ENCODE measurements at regions not wholly inside any gene's neighbourhood (a gene's known extent, or its start where the extent isn't known, plus 50 kb on each side); places are given as distances from the start of the nearest gene placed in this dataset.
A peak's percentile ranks its signal among the peaks of the same experiment; 100 is the strongest.

- no peak for DNase-seq
These were observed 114.0 kb upstream of the VEGFC start for GRCh38 chr4:176906709-176907108.

- DNase-seq = no peak
These were observed 117.9 kb upstream of the VEGFC start for GRCh38 chr4:176910646-176911045.

GRCh38 chr4:176919631-176920030 is 126.9 kb upstream of the VEGFC start:
- no peak for DNase-seq

GRCh38 chr4:176920694-176921093 is 128.0 kb upstream of the VEGFC start:
- DNase-seq = no peak

- DNase-seq = no peak
These were observed 128.5 kb upstream of the VEGFC start for GRCh38 chr4:176921256-176921655.

DNA sequence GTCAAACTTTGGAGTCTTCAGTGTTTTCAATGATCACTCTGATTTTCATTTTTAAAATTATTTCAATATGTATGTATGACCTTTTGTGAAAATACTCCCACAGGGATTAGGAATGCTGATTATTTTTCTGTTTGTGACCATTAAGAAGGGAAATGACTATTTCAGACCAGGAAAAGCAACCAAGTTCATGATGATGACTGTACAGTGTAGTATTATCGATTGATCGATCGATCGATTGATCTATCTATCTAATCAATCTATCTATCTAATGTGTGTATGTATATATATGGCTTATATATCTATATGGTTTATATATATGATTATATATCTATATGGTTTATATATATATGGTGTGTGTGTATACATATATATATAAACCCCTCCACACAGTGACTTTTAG is 131.5 kb upstream of the VEGFC start:
- no peak for DNase-seq

- DNase-seq = no peak
These were observed 133.2 kb upstream of the VEGFC start for GRCh38 chr4:176925962-176926361.

GRCh38 chr4:176927117-176927516 is 134.4 kb upstream of the VEGFC start:
- no peak for DNase-seq

GRCh38 chr4:176927664-176928063 is 134.9 kb upstream of the VEGFC start:
- peak; percentile 10 for DNase-seq

DNA sequence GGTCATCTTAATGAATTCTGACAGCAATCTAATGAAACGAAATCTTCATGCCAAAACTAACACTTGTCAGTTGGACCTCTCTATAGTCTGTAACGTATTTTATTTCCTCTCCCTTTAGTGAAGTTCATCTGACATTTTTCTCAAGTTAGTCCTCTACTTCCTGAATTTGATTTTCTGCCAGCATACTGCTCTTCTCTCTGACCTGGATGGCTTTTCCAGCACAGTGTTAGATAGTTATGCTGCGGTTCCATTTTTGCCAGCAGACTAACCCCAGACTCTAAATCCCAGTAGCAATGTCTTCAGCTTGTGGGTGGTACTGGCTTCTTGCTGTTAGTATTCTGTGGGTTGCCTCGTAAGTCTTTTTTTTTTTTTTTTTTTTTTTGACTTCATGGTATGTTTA is 146.7 kb upstream of the VEGFC start:
- no peak for DNase-seq

GRCh38 chr4:176945334-176945733 is 152.6 kb upstream of the VEGFC start:
- no peak for DNase-seq

- no peak for DNase-seq
These were observed 156.3 kb upstream of the VEGFC start for GRCh38 chr4:176949029-176949428.

DNA sequence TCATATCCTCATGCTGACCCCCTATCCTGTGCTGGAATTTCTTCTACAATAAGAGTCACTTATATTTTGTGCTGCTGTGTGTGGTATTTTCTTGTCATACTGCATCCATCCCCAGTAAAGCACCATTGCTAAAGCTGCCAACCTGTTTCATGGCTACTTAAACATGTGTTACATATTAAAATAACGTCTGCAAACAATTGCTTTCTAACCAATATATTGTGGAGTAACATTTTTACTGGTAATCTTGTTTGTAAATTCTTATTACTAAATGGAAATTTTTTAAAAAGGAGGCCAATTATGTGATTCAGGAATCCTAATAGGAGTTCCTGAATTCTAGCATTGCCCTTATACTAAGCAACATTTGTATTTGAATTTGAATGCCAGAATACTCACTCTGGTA is 160.3 kb upstream of the VEGFC start:
- DNase-seq = no peak

DNA sequence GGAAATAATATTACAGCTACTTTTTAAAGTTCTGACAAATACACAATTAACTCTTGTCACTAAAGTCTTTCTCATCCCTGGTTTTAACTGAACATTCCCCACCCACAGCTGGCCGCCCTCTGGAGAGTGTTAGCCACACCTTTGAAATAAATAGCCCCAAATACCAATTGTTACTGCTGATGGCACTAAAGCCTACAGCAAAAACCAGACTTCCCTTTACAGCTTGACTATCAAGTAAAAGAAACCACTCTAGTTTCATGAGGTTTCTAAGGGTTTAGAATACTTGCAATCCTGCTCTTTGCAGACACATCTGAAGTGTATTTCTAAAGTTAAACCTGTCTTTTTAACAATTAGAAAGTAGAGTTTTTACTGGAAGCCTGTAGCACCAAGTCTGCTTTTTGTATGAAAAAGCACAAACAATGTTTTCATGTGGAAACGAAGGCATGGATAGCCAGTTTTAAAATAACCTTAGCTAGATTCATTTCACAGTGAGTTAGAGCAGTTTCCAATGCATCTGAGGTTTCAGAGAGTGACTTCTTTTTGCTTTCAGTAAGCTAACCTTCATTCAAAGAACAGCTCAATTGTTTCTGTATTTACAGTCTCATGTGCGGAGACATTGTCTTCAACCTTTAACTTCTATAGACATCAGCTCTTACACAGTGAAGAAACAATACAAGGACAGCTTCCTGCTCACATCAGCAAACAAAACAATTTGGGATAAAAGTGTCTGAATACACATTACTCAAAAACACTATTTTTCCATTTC is 164.8 kb upstream of the VEGFC start:
- no peak for DNase-seq

- no peak for DNase-seq
These were observed 167.3 kb upstream of the VEGFC start for GRCh38 chr4:176959980-176960379.

DNA sequence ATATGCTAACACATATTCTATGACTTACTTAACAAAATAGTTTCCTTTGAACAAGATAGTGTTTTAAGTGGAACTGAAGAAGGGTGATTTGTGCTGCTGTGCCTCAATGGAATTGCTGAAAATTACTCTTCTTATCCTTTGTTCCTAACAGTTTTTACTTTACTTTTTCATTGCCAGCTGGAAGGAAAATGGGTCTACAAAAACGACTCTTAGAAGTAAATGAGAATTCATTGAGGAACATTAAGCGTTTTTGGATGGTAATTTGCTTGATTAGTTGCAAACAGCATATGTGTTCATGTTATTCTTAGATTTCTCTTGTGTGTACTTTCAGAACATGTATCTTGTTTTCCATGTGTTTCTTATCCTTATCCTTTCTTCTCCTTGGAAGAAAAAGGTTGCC is 170.4 kb upstream of the VEGFC start:
- DNase-seq = no peak

DNA sequence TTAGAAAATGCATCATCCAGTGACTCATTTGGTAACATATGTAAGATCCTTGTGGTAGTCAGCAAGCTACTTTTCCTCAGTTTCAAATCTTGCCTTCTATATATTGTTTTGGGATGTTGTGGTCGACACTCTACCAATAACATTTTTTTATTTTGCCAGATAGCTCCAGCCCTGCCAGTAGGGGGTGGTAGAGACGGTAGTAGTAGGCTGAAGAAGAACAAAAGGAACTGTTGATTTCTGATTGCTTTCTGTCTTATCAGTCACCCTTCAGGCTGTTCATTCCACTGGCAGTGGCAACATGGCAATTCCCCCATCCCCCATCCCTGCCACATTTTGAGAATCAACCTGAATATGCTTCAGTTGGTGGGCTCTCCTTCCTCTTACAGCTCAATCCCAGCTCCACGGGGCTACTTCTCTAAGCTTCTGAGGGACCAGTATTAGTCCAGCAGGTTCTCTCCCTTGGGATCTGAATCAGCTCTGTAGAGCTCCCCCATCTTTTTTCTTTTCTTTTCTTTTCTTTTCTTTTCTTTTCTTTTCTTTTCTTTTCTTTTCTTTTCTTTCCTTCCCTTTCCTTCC is 171.5 kb upstream of the VEGFC start:
- DNase-seq = no peak

DNA sequence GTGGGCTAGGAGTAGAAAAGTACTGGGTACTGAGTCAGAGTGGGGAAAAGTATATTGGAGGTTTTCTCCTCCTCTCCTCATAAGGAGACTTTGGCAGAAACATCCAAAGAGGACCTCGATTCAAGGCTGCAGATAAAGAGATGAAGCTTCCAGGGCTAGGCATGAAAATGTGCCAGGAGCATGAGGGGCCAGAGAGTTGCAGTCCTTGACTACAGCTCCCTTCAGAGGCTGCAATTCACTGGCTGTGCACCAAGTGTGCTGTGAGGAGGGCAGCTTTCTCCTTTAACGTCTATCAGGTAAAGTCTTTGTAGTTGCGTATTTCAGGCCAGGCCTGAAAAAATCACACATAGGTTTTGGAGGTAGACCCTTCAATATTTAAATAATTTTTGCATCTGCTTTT is 174.9 kb upstream of the VEGFC start:
- DNase-seq = no peak

DNA sequence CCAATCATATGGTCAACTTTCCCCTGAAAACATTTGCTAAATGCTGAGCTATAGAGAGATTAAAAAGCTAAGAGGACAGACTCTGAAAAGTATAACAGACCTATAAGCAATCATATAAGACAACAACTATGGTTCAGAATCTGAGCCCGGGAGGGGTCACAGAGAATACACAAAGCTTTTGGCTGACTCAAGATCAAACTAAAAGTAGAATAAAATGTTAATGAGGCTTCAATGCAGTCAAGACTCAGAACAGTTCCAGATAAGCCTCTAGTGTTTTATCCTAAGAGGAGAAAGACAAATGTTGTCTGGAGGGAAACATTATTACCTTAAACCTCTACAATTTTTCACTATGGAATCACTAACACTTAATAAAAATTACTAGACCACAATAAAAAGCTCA is 175.4 kb upstream of the VEGFC start:
- no peak for DNase-seq

- no peak for DNase-seq
These were observed 176.3 kb upstream of the VEGFC start for GRCh38 chr4:176969011-176969410.

DNA sequence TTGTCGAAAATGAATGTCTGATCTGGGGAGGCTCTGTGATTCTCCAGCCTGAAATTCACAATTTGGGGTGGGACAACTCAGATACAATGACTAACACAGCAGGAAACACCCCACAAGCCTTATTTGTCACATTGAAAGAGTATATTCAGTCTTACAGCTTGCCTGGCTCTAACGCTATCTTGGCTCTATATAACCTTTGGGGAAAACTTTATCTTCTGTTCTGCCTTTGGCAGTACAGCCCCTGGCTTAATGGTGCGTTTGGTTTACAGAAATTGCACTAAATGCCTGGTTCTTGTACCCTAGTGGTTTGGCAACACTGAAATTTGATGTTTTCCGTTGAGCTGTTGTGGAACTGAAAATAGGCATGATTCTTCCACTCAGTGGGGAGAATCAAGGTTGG is 178.1 kb upstream of the VEGFC start:
- DNase-seq = no peak

DNA sequence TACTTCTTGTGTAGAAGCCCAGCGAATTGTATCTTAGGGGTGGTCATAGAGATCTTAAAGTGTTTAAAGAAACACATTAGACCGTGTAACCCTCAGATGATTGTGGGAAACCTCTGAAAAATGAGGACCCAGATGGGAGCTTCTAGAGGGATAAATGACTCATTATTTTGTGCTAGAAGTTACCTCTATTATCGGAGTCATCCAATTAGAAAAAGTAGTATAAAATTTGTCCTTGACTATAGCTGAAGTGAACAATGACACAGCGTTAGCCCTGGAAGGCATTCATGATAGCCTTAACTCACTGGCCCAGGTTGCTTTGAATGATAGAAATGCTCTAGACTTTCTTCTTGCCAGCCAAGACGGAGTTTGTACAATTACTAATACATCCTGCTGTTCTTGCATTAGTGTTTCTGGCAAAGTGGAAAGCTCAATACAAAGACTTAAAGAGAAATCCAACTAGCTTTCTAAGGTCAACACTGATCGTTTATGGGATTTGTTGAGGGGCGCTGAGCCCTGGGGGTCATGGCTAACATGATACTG is 178.9 kb upstream of the VEGFC start:
- peak; percentile 58 for DNase-seq

GRCh38 chr4:176979416-176979815 is 186.7 kb upstream of the VEGFC start:
- no peak for DNase-seq

GRCh38 chr4:176981074-176981473 is 188.4 kb upstream of the VEGFC start:
- no peak for DNase-seq

GRCh38 chr4:176981551-176981950 is 188.8 kb upstream of the VEGFC start:
- DNase-seq = no peak
